ENCODE measurements at regions not wholly inside any gene's neighbourhood (a gene's known extent, or its start where the extent isn't known, plus 50 kb on each side); places are given as distances from the start of the nearest gene placed in this dataset.

GRCh38 chr12:97681612-97682504 is 219.3 kb downstream of the RMST start:
- Histone ChIP-seq H3K36me3 (ENCODE audit: control insufficient read depth, low read length) (no peaks in the 10 kb centered on the region), H3K9me3 (ENCODE audit: control insufficient read depth, insufficient read depth, low read length) (no peaks in the 10 kb centered on the region), H3K4me3 (ENCODE audit: low read length) (no peak overlapping the region), H3K79me2 (ENCODE audit: control insufficient read depth, low read length) (no peaks in the 10 kb centered on the region), H3F3A (ENCODE audit: control insufficient read depth, insufficient read depth) (no peaks in the 10 kb centered on the region), H3K4me1 (ENCODE audit: control insufficient read depth, low read length) (no peaks in the 10 kb centered on the region), H3K4me2 (ENCODE audit: low read length) (no peak overlapping the region), H3K27ac (ENCODE audit: low read depth, low read length) (no peak overlapping the region), H3K27me3 (ENCODE audit: control insufficient read depth, low read length) (no peaks in the 10 kb centered on the region), H3K9me2 (replicated peaks; ENCODE audit: control insufficient read depth, low read length) (no peaks in the 10 kb centered on the region), H4K20me1 (ENCODE audit: control insufficient read depth, insufficient read depth, low read depth, low read length) (no peaks in the 10 kb centered on the region)
- TF ChIP-seq EZH2phosphoT487 (IDR thresholded peaks at IDR 0.05; ENCODE audit: borderline replicate concordance, low read length) (no peak), CTCF (IDR thresholded peaks at IDR 0.05; ENCODE audit: low read depth, low read length, poor library complexity, severe bottlenecking) (no peak)

GRCh38 chr12:97685360-97685759 is 222.8 kb downstream of the RMST start:
- Histone ChIP-seq H3K4me2 (ENCODE audit: low read length) (no peak overlapping the region), H3K36me3 (ENCODE audit: control insufficient read depth, low read length) (no peaks in the 10 kb centered on the region), H3K27me3 (ENCODE audit: control insufficient read depth, low read length) (no peaks in the 10 kb centered on the region), H3K79me2 (ENCODE audit: control insufficient read depth, low read length) (no peaks in the 10 kb centered on the region), H3K4me3 (ENCODE audit: low read length) (no peak overlapping the region), H3K9me2 (replicated peaks; ENCODE audit: control insufficient read depth, low read length) (no peaks in the 10 kb centered on the region), H3F3A (ENCODE audit: control insufficient read depth, insufficient read depth) (no peaks in the 10 kb centered on the region), H4K20me1 (ENCODE audit: control insufficient read depth, insufficient read depth, low read depth, low read length) (no peaks in the 10 kb centered on the region), H3K4me1 (ENCODE audit: control insufficient read depth, low read length) (no peaks in the 10 kb centered on the region), H3K27ac (ENCODE audit: low read depth, low read length) (no peak overlapping the region), H3K9me3 (ENCODE audit: control insufficient read depth, insufficient read depth, low read length) (no peaks in the 10 kb centered on the region)
- TF ChIP-seq EZH2phosphoT487 (IDR thresholded peaks at IDR 0.05; ENCODE audit: borderline replicate concordance, low read length) (no peak), CTCF (IDR thresholded peaks at IDR 0.05; ENCODE audit: low read depth, low read length, poor library complexity, severe bottlenecking) (no peak)

- Histone ChIP-seq H3K27me3 (ENCODE audit: control insufficient read depth, low read length) (no peaks in the 10 kb centered on the region), H3F3A (ENCODE audit: control insufficient read depth, insufficient read depth) (no peaks in the 10 kb centered on the region), H3K4me1 (ENCODE audit: control insufficient read depth, low read length) (no peaks in the 10 kb centered on the region), H4K20me1 (ENCODE audit: control insufficient read depth, insufficient read depth, low read depth, low read length) (no peaks in the 10 kb centered on the region), H3K36me3 (ENCODE audit: control insufficient read depth, low read length) (no peaks in the 10 kb centered on the region), H3K27ac (ENCODE audit: low read depth, low read length) (no peak overlapping the region), H3K4me2 (ENCODE audit: low read length) (no peak overlapping the region), H3K79me2 (ENCODE audit: control insufficient read depth, low read length) (no peaks in the 10 kb centered on the region), H3K9me3 (ENCODE audit: control insufficient read depth, insufficient read depth, low read length) (no peaks in the 10 kb centered on the region), H3K9me2 (replicated peaks; ENCODE audit: control insufficient read depth, low read length) (no peaks in the 10 kb centered on the region), H3K4me3 (ENCODE audit: low read length) (no peak overlapping the region)
- TF ChIP-seq EZH2phosphoT487 (IDR thresholded peaks at IDR 0.05; ENCODE audit: borderline replicate concordance, low read length) (no peak), CTCF (IDR thresholded peaks at IDR 0.05; ENCODE audit: low read depth, low read length, poor library complexity, severe bottlenecking) (no peak)
These were observed 239.3 kb downstream of the RMST start for GRCh38 chr12:97701901-97702300.

Measured in DOHH2 (cell line).